Mucosa of rectum (tissue), 2 donors: ENCODE measurements at regions not wholly inside any gene's neighbourhood (a gene's known extent, or its start where the extent isn't known, plus 50 kb on each side); places are given as distances from the start of the nearest gene placed in this dataset.

Experiments used
- H3K27ac ChIP-seq, 2 donors: one replicate each; pipeline ENCODE4 v1.7.0; 2013; ENCODE audit warnings: inconsistent platforms in 2 of 2, low read depth in 2 of 2, low read length in 2 of 2
- H3K27me3 ChIP-seq, 2 donors: one replicate each; pipeline ENCODE4 v1.7.0; 2013; ENCODE audit warnings: low read length in 2 of 2; ENCODE audit not compliant: control insufficient read depth in 2 of 2, insufficient read depth in 2 of 2
- H3K36me3 ChIP-seq, 2 donors: one replicate each; pipeline ENCODE4 v1.7.0; 2013; ENCODE audit warnings: low read length in 2 of 2; ENCODE audit not compliant: control insufficient read depth in 2 of 2, insufficient read depth in 2 of 2
- H3K4me1 ChIP-seq, 2 donors: one replicate each; pipeline ENCODE4 v1.7.0; 2013; ENCODE audit warnings: low read length in 2 of 2, mild to moderate bottlenecking in 1 of 2; ENCODE audit not compliant: control insufficient read depth in 2 of 2, insufficient read depth in 2 of 2
- H3K4me3 ChIP-seq, 2 donors: one replicate each; pipeline ENCODE4 v1.7.0; 2013; ENCODE audit warnings: low read length in 2 of 2
- H3K9ac ChIP-seq, 2 donors: one replicate each; pipeline ENCODE4 v1.7.0; 2013; ENCODE audit warnings: low read length in 2 of 2, low read depth in 1 of 2, mild to moderate bottlenecking in 1 of 2
- H3K9me3 ChIP-seq, 2 donors: one replicate each; pipeline ENCODE4 v1.7.0; 2013; ENCODE audit warnings: low read length in 2 of 2; ENCODE audit not compliant: control insufficient read depth in 2 of 2
- donor health status: healthy.
- donor health status: Normal muscosa, but diverticular disease.

DNA sequence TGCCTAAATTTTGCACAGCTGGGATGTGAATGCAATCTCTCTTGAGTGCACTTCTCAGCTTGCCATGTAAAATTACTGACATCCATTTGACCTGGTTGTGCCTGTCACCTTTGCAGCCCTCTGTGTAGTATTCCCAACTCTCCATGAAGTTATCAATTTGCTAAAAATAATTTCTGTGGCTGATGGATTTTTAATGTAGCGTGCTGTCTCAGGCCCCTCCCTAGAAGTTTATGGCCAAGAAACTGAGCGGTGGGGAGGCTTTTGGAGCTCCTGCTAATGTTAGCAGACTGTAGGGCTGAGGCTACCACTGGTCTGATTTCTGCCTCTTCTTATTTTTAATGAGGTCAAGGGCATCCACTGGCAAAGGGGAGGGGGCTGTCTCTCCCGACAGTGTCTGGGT is 577.0 kb upstream of the DPP6 start:
- H3K27ac ChIP-seq, result no peak overlapping the region
- no peaks in the 10 kb centered on the region for H3K36me3 ChIP-seq
- no peaks in the 10 kb centered on the region for H3K4me1 ChIP-seq
- H3K9me3 ChIP-seq, result peaks cover 2 to 4% of the 10 kb centered on the region in 2 donors
- H3K27me3 ChIP-seq, result no peaks in the 10 kb centered on the region
- H3K9ac ChIP-seq, result no peak overlapping the region
- no peak overlapping the region for H3K4me3 ChIP-seq

DNA sequence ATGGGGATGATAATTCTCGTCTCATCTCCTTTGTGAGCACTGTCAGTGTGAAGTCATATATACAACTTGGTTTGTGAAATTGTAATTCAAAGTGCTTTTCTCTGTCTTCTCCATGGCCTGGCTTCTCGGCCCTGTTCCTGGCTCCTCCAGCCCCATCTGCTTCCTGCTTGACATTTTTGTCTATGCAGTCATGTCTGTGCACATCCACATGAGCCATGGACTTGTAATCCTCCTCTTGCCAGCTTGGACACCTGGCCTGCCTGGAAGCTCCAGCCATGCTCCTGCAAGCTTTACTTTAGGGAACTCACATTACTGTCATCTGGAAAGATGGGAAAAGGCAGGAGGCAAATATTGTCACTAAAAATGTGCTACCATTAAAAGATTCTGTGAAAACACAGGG is 576.0 kb upstream of the DPP6 start:
- peaks cover 0 to 2% of the 10 kb centered on the region in 2 donors for H3K9me3 ChIP-seq
- H3K4me1 ChIP-seq, result no peaks in the 10 kb centered on the region
- no peak overlapping the region for H3K27ac ChIP-seq
- H3K9ac ChIP-seq, result no peak overlapping the region
- no peaks in the 10 kb centered on the region for H3K27me3 ChIP-seq
- H3K36me3 ChIP-seq, result no peaks in the 10 kb centered on the region
- H3K4me3 ChIP-seq, result no peak overlapping the region

DNA sequence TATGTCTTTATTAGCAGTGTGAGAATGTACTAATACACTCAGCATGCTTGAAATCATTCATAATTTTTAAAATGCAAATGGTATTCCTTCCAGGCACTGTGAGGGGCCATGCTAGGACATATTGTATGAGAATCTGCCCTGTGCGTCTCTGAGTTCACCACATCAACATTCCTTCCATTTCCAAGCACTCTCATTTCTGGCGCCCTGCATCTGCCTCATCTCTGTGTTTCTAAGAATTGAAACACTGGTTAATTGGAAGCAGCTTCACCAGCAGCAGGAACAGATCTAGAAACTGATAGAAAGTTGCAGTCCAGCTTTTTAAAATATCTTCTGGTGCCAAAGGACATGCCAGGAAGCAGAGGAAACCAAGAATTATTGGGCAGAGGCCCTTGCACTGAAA is 555.9 kb upstream of the DPP6 start:
- no peaks in the 10 kb centered on the region for H3K36me3 ChIP-seq
- H3K4me3 ChIP-seq, result no peak overlapping the region
- H3K9ac ChIP-seq, result no peak overlapping the region
- no peaks in the 10 kb centered on the region for H3K27me3 ChIP-seq
- no peaks in the 10 kb centered on the region for H3K4me1 ChIP-seq
- no peak overlapping the region for H3K27ac ChIP-seq
- no peaks in the 10 kb centered on the region for H3K9me3 ChIP-seq

GRCh38 chr7:153503093-153503492 is 549.1 kb upstream of the DPP6 start:
- Histone ChIP-seq H3K27ac (no peak overlapping the region), H3K36me3 (no peaks in the 10 kb centered on the region), H3K4me3 (no peak overlapping the region), H3K4me1 (no peaks in the 10 kb centered on the region), H3K27me3 (no peaks in the 10 kb centered on the region), H3K9ac (no peak overlapping the region), H3K9me3 (no peaks in the 10 kb centered on the region)

GRCh38 chr7:153504288-153505075 is 547.7 kb upstream of the DPP6 start:
- Histone ChIP-seq H3K27ac (no peak overlapping the region), H3K36me3 (no peaks in the 10 kb centered on the region), H3K9me3 (no peaks in the 10 kb centered on the region), H3K4me3 (no peak overlapping the region), H3K27me3 (no peaks in the 10 kb centered on the region), H3K9ac (no peak overlapping the region), H3K4me1 (no peaks in the 10 kb centered on the region)

- no peak overlapping the region for H3K27ac ChIP-seq
Measured at GRCh38 chr7:153507885-153508284, 544.3 kb upstream of the DPP6 start.

DNA sequence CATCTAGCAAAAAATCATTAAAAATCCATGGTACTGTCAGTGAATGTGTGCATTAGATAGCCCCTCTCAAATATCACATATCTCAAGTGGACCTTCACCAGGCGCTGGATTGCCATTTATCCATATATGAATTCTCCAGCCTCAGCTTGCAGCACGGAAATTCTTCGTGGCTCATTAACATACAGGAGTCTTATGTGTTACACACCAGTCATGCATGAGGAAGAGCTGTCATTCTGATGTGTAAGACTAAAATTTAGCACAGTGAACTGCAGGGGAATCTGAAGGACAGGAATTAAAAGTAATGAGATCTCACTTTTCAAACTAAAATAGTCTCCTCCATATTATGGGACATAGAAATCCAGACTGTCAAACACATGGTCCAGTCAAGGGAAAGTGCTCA is 542.4 kb upstream of the DPP6 start:
- H3K9ac ChIP-seq, result no peak overlapping the region

More at GRCh38 chr7:153507885-153508284, 544.3 kb upstream of the DPP6 start:
- Histone ChIP-seq H3K9ac (no peak overlapping the region), H3K4me3 (no peak overlapping the region), H3K36me3 (no peaks in the 10 kb centered on the region), H3K9me3 (no peaks in the 10 kb centered on the region), H3K4me1 (no peaks in the 10 kb centered on the region), H3K27me3 (no peaks in the 10 kb centered on the region)

GRCh38 chr7:153510674-153511073 is 541.5 kb upstream of the DPP6 start:
- H3K4me3 ChIP-seq, result no peak overlapping the region
- no peaks in the 10 kb centered on the region for H3K36me3 ChIP-seq
- no peak overlapping the region for H3K9ac ChIP-seq
- H3K4me1 ChIP-seq, result no peaks in the 10 kb centered on the region
- H3K27ac ChIP-seq, result no peak overlapping the region
- no peaks in the 10 kb centered on the region for H3K27me3 ChIP-seq
- no peaks in the 10 kb centered on the region for H3K9me3 ChIP-seq

More for the DNA sequence above, 542.4 kb upstream of the DPP6 start:
- no peaks in the 10 kb centered on the region for H3K36me3 ChIP-seq
- H3K27me3 ChIP-seq, result no peaks in the 10 kb centered on the region
- no peaks in the 10 kb centered on the region for H3K9me3 ChIP-seq
- no peak overlapping the region for H3K27ac ChIP-seq
- no peak overlapping the region for H3K4me3 ChIP-seq
- no peaks in the 10 kb centered on the region for H3K4me1 ChIP-seq

GRCh38 chr7:153514032-153514431 is 538.2 kb upstream of the DPP6 start:
- H3K4me3 ChIP-seq, result no peak overlapping the region
- H3K27ac ChIP-seq, result no peak overlapping the region
- H3K9ac ChIP-seq, result no peak overlapping the region
- no peaks in the 10 kb centered on the region for H3K36me3 ChIP-seq
- no peaks in the 10 kb centered on the region for H3K27me3 ChIP-seq
- no peaks in the 10 kb centered on the region for H3K4me1 ChIP-seq
- peaks cover 0 to 4% of the 10 kb centered on the region in 2 donors for H3K9me3 ChIP-seq

DNA sequence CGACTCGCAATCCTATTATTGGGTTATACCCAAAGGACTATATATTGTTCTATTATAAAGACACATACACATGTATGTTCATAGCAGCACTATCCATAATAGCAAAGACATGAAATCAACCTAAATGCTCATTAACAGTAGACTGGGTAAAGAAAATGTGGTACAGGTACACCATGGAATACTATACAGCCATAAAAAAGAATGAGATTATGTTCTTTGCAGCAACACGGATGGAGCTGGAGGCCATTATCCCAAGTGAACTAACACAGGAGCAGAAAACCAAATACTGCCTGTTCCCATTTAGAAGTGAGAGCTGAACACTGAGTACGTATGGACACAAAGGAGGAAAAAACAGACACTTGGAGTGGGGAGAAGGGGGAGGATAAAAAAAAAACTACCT is 536.8 kb upstream of the DPP6 start:
- H3K36me3 ChIP-seq, result no peaks in the 10 kb centered on the region
- no peaks in the 10 kb centered on the region for H3K4me1 ChIP-seq

More for the DNA sequence above, 536.8 kb upstream of the DPP6 start:
- peaks cover 0 to 4% of the 10 kb centered on the region in 2 donors for H3K9me3 ChIP-seq
- no peaks in the 10 kb centered on the region for H3K27me3 ChIP-seq
- H3K9ac ChIP-seq, result no peak overlapping the region
- no peak overlapping the region for H3K4me3 ChIP-seq
- H3K27ac ChIP-seq, result no peak overlapping the region
